ENCODE measurements at regions not wholly inside any gene's neighbourhood (a gene's known extent, or its start where the extent isn't known, plus 50 kb on each side); places are given as distances from the start of the nearest gene placed in this dataset.

DNA sequence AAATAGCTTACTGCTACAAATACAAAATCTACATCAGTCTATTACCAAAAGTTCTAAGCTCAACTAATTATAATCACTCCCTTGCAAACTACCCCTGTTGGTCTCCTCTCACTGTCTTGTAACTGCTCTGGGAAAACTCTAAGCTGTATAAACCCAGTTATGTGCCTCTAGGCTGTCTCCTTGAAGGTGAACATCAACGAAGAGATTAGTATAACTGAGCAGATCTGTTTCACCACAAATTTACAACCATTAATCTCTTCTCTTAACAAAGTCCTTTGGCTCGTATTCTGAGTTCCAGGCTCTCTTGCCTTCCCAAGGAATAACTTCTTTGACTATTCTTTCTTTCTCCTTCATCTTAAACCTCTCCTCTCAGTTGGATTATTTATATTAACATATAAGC, 84.4 kb upstream of the PRMT6 start:
- no peak for ATAC-seq (replicated peaks; ENCODE audit: extremely low read depth, poor library complexity, severe bottlenecking)
- no peaks in the 10 kb centered on the region for H3K4me1 Mint-ChIP-seq
- no peaks in the 10 kb centered on the region for H3K9me3 Mint-ChIP-seq
- H3K27ac Mint-ChIP-seq (ENCODE audit: low read depth), result no peak overlapping the region
- H3K4me3 Mint-ChIP-seq, result no peak overlapping the region
- no peaks in the 10 kb centered on the region for H3K27me3 Mint-ChIP-seq
- H3K36me3 Mint-ChIP-seq (ENCODE audit: insufficient read depth), result no peaks in the 10 kb centered on the region
- DNase-seq (ENCODE audit: low spot score in 2 of 2), result no peak

DNA sequence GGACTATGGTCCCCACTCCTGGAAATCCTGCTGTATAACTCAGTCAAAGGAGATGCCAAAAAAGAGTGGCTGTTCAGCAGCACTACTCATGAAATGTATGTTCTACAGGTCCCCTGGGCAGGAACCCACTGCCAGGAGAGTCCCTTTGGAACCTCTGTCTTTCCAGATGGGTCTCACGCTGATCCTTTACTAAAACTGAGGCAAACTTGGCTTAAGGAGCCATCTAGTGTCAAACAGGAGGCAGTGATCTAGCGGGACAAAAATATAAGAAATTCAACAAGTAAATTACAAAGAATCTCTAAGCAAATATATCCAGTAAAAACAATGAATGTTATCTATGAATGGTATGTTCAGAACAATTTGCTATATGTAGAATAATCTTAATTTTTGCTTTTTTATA, 80.5 kb upstream of the PRMT6 start:
- Mint-ChIP-seq H3K27ac (ENCODE audit: low read depth) (no peak overlapping the region), H3K4me3 (no peak overlapping the region), H3K9me3 (no peaks in the 10 kb centered on the region), H3K27me3 (no peaks in the 10 kb centered on the region), H3K36me3 (ENCODE audit: insufficient read depth) (peaks cover 1% of the 10 kb centered on the region), H3K4me1 (no peaks in the 10 kb centered on the region)
- ATAC-seq (replicated peaks; ENCODE audit: extremely low read depth, poor library complexity, severe bottlenecking) (no peak), DNase-seq (ENCODE audit: low spot score in 2 of 2) (no peak)

DNA sequence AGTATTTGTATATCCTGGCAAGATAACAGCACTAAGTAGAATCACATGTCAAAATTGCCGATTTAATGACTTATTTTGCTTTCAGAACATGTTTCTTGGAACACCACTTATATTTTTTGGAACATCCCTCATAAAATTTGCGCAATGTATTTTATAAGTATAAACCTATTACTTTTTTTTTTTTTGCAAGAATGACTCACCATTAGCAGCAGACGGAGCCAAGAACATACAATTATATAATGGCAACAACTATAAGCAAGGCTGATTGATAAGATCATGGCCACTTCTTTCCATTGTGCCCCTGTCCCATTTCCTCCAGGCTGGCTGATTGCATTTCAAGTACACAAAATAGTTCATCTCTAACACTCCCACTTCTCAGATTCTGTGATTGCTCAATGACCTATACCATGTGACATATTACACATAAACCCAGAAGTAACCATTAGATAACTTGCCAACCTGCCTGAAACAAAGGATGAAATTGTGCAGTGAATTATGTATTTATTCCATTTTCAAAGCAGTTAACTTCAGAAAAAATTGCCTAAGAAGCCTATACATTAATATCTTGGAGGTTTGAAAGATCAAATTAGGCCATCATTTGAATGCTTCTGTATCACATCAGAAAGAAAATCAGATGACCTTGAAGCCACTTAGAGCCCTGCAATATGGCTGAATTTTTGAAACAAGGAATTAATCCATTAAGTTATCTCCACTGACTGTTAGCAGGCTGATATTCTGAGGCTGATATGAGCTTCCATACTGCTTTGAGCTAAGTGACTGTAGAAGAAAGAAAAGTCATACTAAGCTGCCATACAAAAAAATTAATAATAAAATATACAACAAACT, 77.8 kb upstream of the PRMT6 start:
- no peak for DNase-seq (ENCODE audit: low spot score in 2 of 2)
- H3K27ac Mint-ChIP-seq (ENCODE audit: low read depth), result no peak overlapping the region
- H3K4me3 Mint-ChIP-seq, result no peak overlapping the region
- H3K4me1 Mint-ChIP-seq, result no peaks in the 10 kb centered on the region
- no peak for ATAC-seq (replicated peaks; ENCODE audit: extremely low read depth, poor library complexity, severe bottlenecking)
- H3K9me3 Mint-ChIP-seq, result no peaks in the 10 kb centered on the region
- H3K27me3 Mint-ChIP-seq, result no peaks in the 10 kb centered on the region
- peaks cover 1% of the 10 kb centered on the region for H3K36me3 Mint-ChIP-seq (ENCODE audit: insufficient read depth)

DNA sequence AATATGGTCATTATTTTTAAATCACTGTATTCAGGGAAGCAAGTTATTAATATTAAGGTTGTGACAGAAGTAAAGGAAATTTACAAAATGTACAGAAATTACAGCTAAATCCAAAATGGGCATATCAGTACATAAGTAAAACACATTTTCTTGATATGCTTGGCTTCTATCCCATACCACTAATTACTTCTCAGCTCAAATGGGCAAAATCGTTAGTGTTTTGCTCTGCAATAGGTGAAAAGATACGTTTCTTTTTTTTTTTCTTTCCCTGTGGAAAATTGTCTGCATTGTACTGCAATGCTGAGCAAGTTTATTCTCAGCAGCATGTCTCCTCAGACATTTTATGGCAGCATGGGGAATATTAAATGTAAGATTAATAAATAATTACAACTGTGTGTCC, 77.1 kb upstream of the PRMT6 start:
- ATAC-seq (replicated peaks; ENCODE audit: extremely low read depth, poor library complexity, severe bottlenecking) (no peak), DNase-seq (ENCODE audit: low spot score in 2 of 2) (no peak)
- Mint-ChIP-seq H3K27me3 (no peaks in the 10 kb centered on the region), H3K4me3 (no peak overlapping the region), H3K36me3 (ENCODE audit: insufficient read depth) (peaks cover 1% of the 10 kb centered on the region), H3K9me3 (no peaks in the 10 kb centered on the region), H3K27ac (ENCODE audit: low read depth) (no peak overlapping the region), H3K4me1 (no peaks in the 10 kb centered on the region)

DNA sequence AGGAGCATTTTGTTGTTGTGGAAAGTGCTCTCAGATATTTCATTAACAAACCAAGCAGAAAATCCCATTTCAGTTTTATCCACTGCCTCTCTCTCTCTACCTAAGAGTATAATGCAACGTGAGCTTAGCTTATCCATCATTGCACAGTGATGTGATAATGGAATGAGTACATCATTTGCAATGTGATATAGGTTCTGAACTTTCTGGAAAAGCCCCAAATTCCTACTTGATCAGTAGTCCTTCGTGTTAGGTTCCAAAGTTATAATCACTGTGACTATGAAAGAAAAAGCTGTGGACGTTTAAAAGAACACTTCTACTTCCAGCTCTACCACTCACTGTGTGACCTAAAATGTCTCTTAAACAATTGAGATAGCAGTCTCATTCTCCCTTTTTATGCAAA, 76.4 kb upstream of the PRMT6 start:
- DNase-seq (ENCODE audit: low spot score in 2 of 2) (no peak), ATAC-seq (replicated peaks; ENCODE audit: extremely low read depth, poor library complexity, severe bottlenecking) (no peak)
- no peak overlapping the region for H3K4me3 Mint-ChIP-seq
- peaks cover 1% of the 10 kb centered on the region for H3K36me3 Mint-ChIP-seq (ENCODE audit: insufficient read depth)
- H3K9me3 Mint-ChIP-seq, result no peaks in the 10 kb centered on the region
- H3K27ac Mint-ChIP-seq (ENCODE audit: low read depth), result no peak overlapping the region
- no peaks in the 10 kb centered on the region for H3K4me1 Mint-ChIP-seq
- H3K27me3 Mint-ChIP-seq, result no peaks in the 10 kb centered on the region

DNA sequence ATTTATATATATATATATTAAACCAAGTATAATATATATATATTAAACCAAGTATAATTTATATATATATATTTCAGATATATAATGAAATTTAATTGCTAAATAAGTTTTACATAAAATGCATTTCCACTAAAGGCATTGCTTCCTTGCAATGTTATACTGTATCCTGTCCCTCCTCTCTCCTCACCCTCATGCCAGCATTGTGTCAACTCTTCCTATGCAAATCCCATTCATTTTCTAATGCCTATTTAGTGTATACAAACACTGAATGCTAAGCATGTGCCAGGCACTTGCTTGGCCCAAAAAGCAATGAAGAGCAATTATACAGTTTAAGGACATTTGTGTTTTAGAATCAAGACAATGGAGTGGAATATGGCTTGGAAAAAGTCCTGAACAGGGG, 71.7 kb upstream of the PRMT6 start:
- Mint-ChIP-seq H3K9me3 (peaks cover 5% of the 10 kb centered on the region), H3K27me3 (peaks cover 24% of the 10 kb centered on the region), H3K4me3 (no peak overlapping the region), H3K27ac (ENCODE audit: low read depth) (no peak overlapping the region), H3K36me3 (ENCODE audit: insufficient read depth) (peaks cover 1% of the 10 kb centered on the region), H3K4me1 (no peaks in the 10 kb centered on the region)
- ATAC-seq (replicated peaks; ENCODE audit: extremely low read depth, poor library complexity, severe bottlenecking) (no peak), DNase-seq (ENCODE audit: low spot score in 2 of 2) (no peak)

DNA sequence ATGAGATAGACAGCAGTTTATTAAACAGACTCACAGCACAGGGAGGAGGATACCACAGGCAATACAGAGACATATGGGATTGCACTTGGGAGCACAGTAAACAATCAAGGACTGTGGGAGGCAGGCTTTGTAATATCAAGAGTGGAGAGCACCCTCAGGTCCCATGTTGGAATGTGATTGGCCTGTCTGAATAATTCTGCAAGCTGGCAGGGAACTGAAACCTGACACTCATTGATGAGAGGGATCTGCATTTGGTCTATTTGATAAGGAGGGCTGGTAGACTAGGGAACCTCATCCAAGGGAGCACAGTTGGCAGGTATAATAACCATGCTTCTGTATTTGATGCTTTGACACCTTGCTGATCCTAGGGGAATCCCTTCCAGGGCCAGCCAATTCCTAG, 69.9 kb upstream of the PRMT6 start:
- no peaks in the 10 kb centered on the region for H3K4me1 Mint-ChIP-seq
- H3K27me3 Mint-ChIP-seq, result peaks cover 24% of the 10 kb centered on the region
- peaks cover 6% of the 10 kb centered on the region for H3K9me3 Mint-ChIP-seq
- no peaks in the 10 kb centered on the region for H3K36me3 Mint-ChIP-seq (ENCODE audit: insufficient read depth)
- no peak overlapping the region for H3K4me3 Mint-ChIP-seq
- no peak overlapping the region for H3K27ac Mint-ChIP-seq (ENCODE audit: low read depth)
- ATAC-seq (replicated peaks; ENCODE audit: extremely low read depth, poor library complexity, severe bottlenecking) (no peak), DNase-seq (ENCODE audit: low spot score in 2 of 2) (no peak)

DNA sequence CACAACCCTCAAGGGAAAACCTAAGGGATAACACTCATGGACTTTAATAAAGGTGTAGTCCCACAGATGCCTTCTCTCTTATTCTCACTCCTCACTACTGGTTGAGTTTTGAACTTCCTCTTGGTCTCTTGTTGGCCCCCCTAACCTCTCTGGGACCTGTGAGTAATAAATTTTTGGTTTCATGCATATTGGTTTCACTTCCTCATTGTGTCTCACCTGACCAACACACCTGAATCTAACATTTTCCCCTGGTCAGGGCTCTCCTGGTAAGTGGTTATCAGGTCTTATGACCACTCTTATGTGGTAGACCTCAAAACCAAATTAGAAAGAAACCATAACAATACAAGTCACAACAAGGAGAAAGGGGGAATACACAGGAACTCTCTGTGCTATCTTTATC, 60.5 kb upstream of the PRMT6 start:
- Mint-ChIP-seq H3K27ac (ENCODE audit: low read depth) (no peak overlapping the region), H3K9me3 (peaks cover 5% of the 10 kb centered on the region), H3K36me3 (ENCODE audit: insufficient read depth) (no peaks in the 10 kb centered on the region), H3K27me3 (no peaks in the 10 kb centered on the region), H3K4me3 (no peak overlapping the region), H3K4me1 (no peaks in the 10 kb centered on the region)
- DNase-seq (ENCODE audit: low spot score in 2 of 2) (no peak), ATAC-seq (replicated peaks; ENCODE audit: extremely low read depth, poor library complexity, severe bottlenecking) (no peak)

DNA sequence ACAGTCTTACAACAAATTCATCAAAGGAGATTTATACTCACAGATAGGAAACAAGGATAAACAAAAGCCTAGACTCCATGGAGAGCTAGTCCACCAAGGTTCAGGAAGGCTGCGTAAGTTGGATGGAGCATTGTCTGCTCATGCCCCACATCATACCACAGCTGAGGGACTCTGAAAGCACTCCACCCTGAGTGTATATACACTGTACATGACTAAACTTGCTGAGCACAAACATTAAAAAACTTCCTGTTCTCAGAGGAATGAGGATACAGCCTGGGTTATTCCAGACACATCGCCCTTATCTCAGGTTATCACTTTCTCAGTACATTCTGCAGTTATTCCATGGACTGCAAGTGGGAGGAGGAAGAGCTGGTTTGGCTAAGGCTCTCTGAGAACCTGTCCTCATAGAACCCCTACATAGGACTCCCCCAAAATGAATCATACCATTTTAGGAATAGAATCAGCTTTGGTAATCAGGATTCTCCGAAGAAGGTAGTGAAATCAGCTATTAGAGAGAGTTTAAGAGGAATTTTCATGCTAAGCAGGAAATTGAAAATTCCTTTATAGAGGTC, 58.0 kb upstream of the PRMT6 start:
- no peak overlapping the region for H3K27ac Mint-ChIP-seq (ENCODE audit: low read depth)
- H3K4me1 Mint-ChIP-seq, result no peaks in the 10 kb centered on the region
- no peak for DNase-seq (ENCODE audit: low spot score in 2 of 2)
- H3K9me3 Mint-ChIP-seq, result peaks cover 5% of the 10 kb centered on the region
- no peak for ATAC-seq (replicated peaks; ENCODE audit: extremely low read depth, poor library complexity, severe bottlenecking)
- H3K4me3 Mint-ChIP-seq, result no peak overlapping the region
- H3K36me3 Mint-ChIP-seq (ENCODE audit: insufficient read depth), result no peaks in the 10 kb centered on the region
- H3K27me3 Mint-ChIP-seq, result no peaks in the 10 kb centered on the region

DNA sequence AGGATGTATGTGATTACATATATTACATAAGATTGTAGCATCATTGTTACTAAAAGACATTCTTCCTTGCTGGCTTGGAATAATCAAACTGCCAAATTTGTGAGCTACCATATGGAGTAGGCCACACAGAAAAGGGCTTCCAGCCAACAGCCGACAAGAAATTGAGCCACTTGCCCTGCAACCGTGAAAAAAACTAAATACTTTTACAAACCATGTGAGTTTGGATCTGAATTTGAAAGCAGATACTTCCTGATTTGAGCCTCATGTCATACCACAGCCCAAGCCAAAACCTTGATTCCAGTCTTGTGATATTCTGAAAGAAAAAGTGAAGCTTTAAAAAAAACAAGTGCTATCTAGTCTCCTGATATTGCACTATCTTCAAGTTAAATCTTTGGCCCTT, 55.6 kb upstream of the PRMT6 start:
- no peaks in the 10 kb centered on the region for H3K4me1 Mint-ChIP-seq
- H3K27ac Mint-ChIP-seq (ENCODE audit: low read depth), result no peak overlapping the region
- no peaks in the 10 kb centered on the region for H3K36me3 Mint-ChIP-seq (ENCODE audit: insufficient read depth)
- ATAC-seq (replicated peaks; ENCODE audit: extremely low read depth, poor library complexity, severe bottlenecking), result no peak
- H3K27me3 Mint-ChIP-seq, result no peaks in the 10 kb centered on the region
- DNase-seq (ENCODE audit: low spot score in 2 of 2), result no peak
- no peak overlapping the region for H3K4me3 Mint-ChIP-seq
- peaks cover 3% of the 10 kb centered on the region for H3K9me3 Mint-ChIP-seq

DNA sequence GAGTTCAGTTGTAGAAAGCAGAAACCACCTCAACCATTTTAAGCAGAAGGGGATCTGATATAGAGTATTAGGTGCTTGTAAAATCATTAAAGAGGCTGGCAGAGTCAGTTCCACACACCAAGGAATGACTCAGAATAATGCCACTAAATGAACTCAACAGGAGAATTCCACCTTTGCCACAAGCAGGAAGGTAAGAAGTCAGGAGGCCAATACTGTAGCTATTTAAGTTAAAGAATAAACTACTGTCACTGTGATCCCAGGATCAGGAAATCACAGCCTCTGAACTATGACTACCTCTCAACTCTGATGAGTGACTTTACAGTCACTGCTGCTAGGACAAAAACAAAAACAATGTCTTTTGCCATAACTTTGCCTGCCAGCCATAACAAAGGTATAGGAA, 52.5 kb upstream of the PRMT6 start:
- DNase-seq (ENCODE audit: low spot score in 2 of 2) (no peak), ATAC-seq (replicated peaks; ENCODE audit: extremely low read depth, poor library complexity, severe bottlenecking) (no peak)
- Mint-ChIP-seq H3K4me1 (no peaks in the 10 kb centered on the region), H3K27ac (ENCODE audit: low read depth) (no peak overlapping the region), H3K36me3 (ENCODE audit: insufficient read depth) (no peaks in the 10 kb centered on the region), H3K4me3 (no peak overlapping the region), H3K9me3 (no peaks in the 10 kb centered on the region), H3K27me3 (peaks cover 6% of the 10 kb centered on the region)

DNA sequence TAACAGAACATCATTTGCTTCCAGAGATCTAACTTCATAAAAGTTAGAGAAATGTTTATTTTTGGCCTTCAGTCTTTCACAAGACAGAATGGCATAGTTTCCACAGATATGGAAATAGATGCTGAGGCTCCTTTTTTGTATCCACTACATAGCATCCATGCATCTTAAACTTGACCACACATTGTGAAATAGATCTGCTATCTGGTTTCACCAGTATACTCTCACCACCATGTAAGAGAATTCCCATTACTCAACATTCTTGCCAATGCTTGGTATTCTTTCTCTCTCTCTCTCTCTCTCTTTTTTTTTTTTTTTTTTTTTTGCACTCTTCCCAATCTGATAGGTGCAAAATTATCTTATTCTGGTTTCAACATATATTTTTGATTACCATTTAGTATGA, 52.1 kb upstream of the PRMT6 start:
- Mint-ChIP-seq H3K4me3 (no peak overlapping the region), H3K4me1 (no peaks in the 10 kb centered on the region), H3K27me3 (peaks cover 10% of the 10 kb centered on the region), H3K36me3 (ENCODE audit: insufficient read depth) (no peaks in the 10 kb centered on the region), H3K27ac (ENCODE audit: low read depth) (no peak overlapping the region), H3K9me3 (no peaks in the 10 kb centered on the region)
- ATAC-seq (replicated peaks; ENCODE audit: extremely low read depth, poor library complexity, severe bottlenecking) (no peak), DNase-seq (ENCODE audit: low spot score in 2 of 2) (no peak)

All from central memory CD8-positive, alpha-beta T cell (primary cell).